ENCODE measurements at regions not wholly inside any gene's neighbourhood (a gene's known extent, or its start where the extent isn't known, plus 50 kb on each side); places are given as distances from the start of the nearest gene placed in this dataset.

GRCh38 chr9:129351642-129352145, 173.6 kb upstream of the IER5L start:
- no peak for DNase-seq

DNA sequence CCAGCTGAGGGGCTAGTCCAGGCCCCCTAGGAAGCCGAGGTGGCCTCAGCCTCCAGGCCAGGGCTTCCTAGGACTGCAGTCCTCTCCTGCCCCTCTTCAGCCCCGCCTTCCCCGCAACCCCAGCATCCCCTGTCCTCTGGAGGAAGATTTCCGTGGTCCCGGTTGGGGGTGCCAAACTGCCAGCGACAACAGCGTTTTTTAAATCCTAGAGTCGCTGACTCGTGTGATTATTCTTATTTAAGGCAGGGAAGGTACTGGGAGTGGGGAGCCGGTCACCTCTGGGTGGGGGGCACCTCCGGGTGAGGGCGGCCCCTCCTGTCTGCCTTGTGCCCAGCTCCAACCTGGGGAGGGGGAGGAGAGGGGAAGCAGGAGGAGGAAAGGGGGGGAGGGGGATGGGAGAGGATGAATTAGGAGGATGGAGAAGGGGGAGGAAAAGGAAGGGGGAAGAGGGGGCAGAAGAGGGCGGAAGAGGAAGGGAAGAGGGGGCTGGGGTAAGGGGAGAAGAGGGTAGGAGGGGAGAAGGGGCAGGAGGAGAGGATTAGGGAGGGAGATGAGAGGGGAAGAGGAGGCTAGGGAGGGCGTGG, 173.1 kb upstream of the IER5L start:
- DNase-seq: no peak

GRCh38 chr9:129350143-129350935, 172.3 kb upstream of the IER5L start:
- no peak for DNase-seq

DNA sequence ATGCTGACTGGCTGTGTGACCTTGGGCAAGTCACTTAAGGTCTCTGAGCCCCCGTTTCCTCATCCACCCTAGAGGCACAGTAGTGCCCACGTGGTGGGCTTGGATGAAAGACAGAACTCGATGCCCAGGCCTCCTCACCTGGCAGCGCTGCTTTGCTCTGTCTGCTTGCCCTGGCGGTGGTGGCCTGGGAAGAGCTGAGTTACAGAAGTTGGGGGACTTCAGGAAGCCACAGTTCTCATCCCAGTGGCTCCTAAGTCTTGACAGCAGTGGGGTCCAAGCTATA, 171.5 kb upstream of the IER5L start:
- DNase-seq: no peak

GRCh38 chr9:129348890-129349664, 171.0 kb upstream of the IER5L start:
- DNase-seq: no peak

DNA sequence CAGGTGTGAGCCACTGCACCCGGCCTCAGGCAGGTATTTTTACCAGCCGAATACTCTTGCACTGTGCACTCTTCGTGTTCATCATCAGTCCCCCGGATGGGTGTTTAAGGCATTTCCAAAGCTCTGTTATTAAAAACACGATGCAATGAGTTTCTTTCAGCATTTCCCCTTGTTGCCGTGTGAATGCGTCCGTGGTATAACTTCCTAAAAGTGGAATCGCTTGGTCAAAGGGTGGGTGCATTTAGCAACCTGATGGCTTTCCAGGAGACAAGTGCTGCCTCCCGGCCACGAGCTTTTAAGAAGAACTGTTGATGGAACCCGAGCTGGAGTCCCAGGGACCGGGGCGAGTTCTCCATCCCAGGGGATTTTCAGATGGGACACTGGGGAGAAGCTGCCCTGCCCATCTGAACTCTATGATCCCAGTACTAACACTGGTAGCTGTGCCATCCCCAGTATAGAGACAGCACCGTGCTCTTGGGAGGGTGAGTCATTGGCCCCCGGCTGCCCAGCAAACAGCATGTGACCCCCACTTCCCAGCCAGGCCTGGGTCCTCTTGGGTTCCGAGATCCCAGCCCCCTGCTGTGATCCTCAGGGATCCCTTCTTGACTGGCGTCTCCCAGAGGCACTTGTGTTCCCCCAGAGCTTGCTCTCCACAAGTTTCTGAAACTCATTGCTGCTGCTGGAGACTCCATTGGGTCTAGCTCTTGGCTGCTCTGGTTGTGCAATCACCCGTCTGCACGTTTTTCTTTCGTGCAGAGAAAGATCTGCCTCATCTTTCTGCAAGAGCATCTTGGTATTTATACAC, 169.5 kb upstream of the IER5L start:
- DNase-seq: no peak

DNA sequence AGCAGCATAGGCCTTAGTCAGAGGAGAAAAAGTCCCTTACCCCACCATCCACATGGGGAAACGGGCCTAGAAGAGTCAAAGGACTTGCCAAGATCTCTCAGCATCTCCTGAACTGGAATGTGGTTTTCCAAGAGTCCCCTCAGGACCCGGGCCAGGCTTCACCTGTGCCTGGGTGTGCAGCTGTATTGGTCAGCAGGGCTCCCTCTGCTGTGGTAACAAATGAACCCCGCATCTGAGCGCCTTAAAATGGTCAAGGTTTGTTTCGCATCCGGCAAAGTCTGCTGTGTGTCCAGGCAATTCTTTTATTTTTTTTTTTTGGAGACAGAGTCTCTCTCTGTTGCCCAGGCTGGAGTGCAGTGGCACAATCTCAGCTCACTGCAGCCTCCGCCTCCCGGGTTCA, 168.0 kb upstream of the IER5L start:
- no peak for DNase-seq

DNA sequence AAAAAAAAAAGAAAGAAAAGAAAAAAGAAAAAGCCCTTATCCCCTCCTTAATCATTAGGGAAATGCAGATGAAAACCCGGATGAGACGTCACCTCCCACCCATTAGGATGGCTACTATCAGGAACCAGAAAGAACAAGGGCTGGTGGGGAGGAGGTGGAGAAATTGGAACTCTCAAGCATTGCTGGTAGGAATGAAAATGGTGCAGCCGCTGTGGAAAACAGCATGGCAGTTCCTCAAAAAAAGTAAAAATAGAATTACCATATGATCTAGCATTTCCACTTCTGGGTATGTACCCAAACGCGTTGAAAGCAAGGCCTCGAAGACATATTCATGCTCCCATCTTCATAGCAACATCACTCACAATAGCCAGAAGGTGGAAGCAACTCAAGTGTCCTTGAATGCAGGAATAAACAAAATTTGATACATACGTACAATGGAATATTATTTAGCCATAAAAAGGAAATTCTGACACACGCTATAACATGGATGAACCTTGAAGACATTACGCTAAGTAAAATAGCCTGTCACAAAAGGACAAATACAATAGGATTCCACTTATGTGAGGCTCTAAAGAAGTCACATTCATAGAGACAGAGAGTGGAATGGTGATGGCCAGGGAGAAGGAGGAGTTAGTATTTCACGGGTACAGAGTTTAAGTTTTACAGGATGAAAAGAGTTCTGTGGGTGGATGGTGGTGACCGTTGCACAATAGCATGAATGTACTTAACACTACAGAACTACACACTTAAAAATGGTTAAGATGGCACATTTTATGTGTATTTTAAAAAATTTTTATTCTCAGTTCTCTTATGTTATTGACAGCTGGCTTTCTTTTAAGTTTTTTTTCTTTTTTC, 166.8 kb upstream of the IER5L start:
- DNase-seq: no peak

- no peak for DNase-seq
Observed at GRCh38 chr9:129343424-129344375, 165.6 kb upstream of the IER5L start.

DNA sequence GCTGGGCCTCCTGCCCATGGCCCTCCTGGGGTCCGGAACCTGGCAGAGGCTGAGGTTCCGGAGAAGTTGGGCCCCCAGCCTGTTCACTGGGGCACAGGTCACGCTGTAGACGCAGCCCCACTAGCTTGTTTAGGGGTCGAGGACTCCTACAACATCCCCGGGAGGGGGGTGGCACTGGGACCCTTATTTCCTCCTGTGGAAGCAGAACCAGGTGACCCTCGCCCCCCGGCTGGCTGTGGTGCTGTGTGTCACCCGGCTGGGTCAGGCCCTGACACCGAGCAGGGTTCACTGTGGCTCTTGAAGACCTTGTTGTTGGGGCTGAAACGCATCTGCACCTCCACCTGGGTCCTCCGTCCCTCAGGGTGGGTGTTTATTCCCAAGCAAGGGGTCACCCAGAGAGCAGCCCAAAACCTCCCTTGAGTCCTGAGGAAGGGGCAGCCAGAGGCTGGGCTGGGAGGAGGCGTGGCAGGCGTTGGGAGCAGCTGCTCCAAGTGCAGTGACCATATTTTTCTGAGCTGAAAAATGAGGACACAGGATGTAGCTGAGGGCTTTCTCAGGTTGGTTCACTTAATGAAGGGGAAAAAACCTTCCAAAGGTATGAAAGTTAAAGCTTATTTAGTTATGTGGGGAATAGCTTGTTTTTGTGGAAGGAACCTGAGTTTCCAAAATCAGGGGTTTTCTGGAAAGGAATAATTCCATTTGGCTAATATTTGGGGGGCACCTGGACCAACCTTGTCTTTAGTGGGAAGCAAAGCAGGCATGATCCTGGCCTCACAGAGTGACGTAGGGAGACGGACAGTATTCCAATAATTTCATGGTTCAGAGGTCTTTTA, 164.7 kb upstream of the IER5L start:
- no peak for DNase-seq

DNA sequence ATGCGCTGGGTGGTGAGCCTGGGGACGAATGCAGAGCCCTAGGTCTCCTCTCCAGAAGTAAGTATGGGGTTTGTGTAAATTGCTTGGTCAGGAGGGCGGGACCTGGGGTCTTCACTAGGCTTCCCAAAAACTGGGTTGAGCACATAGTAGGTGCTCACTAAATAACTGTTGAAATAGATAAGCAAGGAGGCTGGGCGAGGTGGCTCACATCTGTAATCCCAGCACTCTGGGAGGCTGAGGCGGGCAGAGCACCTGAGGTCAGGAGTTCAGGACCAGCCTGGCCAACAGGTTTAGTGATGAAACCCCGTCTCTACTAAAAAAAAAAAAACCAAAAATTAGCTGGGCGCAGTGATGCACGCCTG, 163.9 kb upstream of the IER5L start:
- no peak for DNase-seq

GRCh38 chr9:129341171-129341986, 163.3 kb upstream of the IER5L start:
- DNase-seq: no peak

GRCh38 chr9:129340427-129341170, 162.5 kb upstream of the IER5L start:
- no peak for DNase-seq

GRCh38 chr9:129339539-129340157, 161.6 kb upstream of the IER5L start:
- no peak for DNase-seq

- DNase-seq: no peak
Observed at GRCh38 chr9:129338724-129339430, 160.8 kb upstream of the IER5L start.

DNA sequence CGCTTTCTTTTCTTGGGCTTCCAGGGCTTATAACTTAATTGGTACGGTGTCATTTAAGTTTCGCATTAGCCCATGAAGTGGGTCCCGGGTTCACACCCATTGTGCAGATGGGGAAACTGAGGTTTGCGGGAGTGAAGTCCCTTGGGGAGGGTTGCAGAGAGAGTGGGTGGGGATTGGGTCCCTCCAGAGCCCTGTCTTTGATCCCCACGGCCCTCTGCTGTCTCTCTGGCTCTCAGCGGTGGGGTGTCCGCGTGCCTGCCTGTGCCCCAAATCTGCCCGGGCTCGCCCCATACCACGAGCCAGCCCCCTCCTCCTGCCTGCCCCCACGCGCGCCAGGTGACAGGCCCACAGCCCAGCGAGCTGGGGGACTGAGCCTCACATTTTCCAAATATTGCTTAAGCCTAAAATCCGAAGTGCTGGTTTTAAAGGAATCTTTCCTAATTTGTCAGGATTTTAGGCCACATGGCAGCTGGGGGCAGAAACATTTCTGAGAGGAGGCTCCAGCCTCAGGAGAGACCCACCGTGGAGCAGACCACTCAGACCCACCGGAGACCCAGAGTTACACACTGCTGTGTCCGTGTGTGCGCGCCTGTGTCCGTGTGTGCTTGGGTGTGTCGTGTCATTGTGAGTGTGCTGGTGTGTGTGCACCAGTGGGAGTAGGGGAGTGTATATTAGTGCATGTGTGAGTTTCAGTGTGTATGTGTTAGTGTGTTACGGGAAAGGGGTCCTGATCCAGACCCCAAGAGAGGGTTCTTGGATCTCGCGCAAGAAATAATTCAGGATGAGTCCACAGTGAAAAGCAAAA, 159.5 kb upstream of the IER5L start:
- DNase-seq: no peak
